Activated T-cell treated with anti-CD3 and anti-CD28 coated beads for 1 hour (primary cell): ENCODE measurements at regions not wholly inside any gene's neighbourhood (a gene's known extent, or its start where the extent isn't known, plus 50 kb on each side); places are given as distances from the start of the nearest gene placed in this dataset.
"Not testable (repeated sequence)": the region's sequence is repeated elsewhere in the genome, so short reads cannot be mapped to it uniquely, and the experiment has no call there.

Experiments
- DNase-seq: peaks from one replicate; pipeline ENCODE4 v3.0.0-alpha.2; 2020; ENCODE audit warnings: low read depth

DNA sequence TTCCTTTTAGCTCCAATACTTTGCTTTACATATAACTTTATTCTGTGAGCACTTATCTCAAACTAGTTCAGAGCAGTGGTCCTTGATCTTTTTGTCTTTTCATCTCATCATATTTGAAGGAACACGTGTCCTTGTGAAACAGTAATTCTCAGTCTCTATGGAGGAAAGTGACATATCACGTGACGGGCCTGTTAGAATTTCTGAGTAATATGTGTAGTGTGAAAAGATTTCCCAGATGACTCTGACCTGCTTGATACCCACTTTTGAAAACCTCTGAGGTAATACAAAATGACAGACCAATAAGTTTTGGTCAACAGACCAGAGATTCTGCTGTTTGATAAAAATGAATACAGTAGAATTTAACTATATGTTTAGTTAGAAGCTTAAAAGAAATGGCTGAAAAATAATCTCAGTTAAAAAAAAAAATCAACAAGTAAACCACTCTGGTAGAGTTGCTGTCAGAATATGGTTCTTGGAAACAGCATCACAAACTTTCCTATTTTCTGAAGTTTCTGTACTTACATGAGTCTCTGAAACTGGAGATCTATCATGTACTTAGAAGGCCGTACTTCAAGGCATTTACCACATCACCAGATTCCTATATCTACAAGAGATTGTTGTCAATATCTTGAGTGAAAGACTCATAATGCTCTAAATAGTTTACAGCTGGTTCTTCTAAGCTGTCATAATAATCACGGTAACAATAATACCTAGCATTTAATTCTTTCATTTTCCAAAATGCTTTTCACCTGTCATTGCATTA is 590.2 kb upstream of the TBL1XR1 start:
- DNase-seq = no peak

DNA sequence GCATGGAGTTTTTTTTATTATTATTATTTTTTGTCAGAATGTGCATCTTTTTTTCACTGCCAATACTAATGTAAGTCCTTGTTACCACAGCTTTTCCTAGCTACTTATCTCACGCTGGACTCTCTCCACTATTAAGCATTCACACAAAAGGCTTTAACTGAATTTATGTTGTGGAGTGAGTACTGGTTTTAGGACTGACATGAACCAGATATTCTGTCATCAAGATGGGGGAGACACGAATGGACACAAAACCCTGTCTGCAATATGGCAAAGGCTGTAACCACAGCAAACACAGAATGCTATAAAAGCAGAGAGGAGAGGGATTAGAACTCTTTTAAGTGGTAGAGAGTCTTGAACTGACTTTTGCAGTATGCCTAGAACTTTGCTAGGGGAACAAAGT is 592.2 kb upstream of the TBL1XR1 start:
- no peak for DNase-seq

DNA sequence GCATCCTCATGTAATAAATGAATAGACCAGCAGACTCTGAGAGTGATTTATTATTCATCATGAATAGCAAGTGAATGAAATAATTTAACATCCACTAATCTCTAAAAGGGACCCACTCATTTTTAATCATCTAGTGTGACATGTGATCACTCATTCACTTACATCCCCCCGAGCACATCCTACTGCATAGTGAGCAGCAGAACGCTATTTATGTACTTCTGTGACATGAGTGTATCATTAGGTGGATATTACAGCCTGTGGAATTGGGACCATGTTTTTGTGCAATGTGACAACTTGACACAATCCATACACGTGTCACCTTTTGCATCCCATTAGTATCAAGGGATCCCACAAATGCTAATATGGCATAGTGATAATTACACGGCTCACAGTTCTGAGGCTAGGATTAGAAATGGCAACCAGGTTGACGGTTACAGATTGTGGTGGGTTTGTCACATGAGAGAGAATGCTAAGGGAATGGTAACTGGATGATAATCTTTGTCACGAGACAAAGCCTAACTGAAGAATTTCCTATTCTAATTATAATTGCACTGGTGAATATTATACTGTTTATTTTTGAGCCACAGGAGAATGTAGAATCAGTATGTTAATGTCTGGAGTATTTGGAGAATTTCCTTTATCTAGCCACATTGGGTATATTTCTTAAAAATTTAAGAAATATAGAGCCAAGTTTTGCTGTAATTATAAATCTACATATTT is 595.2 kb upstream of the TBL1XR1 start:
- DNase-seq = no peak

DNA sequence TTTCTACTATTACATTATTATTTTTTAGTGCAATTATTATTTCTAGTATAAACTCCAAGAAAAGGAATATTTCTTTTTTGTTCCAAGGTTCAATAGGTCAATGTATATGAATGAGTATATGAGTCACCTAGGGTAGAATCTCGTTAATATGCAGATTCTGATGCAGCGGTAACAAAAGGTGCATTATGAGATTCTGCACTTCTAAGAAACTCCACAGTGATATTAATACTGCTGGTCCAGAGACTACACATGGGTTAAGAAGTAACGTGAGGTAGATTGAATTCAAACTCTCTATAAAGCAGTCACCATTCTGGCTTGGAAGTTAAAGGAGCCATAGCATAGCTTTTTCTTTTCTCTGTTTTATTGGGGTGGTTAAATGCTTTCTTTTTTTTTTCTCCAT is 596.2 kb upstream of the TBL1XR1 start:
- DNase-seq = no peak

DNA sequence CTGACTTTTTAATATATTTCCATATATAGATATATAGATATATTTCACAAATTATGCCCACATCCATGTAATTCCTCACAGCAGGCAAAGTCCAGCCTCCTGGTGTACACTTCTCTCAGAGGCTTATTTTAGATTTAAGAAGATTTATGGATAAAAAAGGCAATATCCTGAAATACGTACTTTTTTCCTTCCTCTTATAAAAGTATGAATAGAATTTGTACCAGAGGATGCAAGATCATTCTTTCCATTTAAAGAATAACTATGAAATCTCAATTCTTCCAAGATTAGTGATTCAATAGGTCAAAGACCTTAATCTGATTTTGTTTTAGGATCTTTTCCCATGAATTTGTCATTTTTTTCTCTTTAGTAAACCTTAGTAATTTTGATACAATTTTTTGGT is 597.9 kb upstream of the TBL1XR1 start:
- no peak for DNase-seq

DNA sequence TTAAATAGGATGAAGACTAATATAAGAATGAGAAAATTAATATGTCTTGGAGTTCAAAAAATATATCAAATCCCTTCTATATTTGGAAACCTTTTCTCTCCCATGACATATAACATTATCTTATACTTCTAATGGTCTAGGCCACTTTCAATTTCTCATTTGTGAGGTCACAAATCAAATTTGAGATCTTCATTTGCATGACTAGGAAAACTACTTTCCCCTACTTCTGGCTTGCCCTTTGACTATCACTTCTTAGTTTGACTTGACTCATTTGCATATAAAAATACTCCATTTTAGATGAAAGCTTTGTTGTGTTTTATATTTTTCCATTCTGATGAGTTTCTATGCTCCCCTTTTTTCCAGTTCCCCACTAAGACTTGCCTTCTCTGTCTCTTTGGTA is 598.6 kb upstream of the TBL1XR1 start:
- DNase-seq = no peak

DNA sequence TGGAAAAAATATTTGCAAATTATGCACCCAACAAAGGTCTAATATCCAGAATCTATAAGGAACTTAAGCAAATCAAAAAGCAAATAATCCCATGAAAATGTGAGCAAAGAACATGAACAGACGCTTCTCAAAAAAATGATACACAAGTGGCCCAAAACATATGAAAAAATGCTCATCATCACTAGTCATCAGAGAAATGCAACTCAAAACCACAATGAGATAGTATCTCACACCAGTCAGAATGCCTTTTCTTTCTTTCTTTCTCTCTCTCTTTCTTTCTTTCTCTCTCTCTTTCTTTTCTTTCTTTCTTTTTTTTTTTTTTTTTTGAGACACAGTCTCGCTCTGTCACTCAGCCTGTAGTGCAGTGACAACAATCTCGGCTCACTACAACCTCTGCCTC is 602.9 kb upstream of the TBL1XR1 start:
- not testable (repeated sequence) for DNase-seq

DNA sequence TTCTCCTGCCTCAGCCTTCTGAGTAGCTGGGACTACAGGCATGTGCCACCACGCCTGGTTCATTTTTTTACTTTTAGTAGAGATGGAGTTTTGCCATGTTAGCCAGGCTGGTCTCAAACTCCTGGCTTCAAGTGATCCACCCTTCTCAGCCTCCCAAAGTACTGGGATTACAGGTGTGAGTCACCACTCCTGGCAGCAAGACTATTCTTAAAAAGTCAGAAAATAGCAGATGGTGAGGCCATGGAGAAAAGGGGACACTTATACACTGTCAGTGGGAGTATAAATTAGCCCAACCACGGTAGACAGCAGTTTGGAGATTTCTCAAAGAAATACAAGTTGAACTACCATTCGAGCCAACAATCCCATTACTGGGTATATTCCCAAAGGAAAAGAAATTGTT is 603.3 kb upstream of the TBL1XR1 start:
- DNase-seq = no peak

DNA sequence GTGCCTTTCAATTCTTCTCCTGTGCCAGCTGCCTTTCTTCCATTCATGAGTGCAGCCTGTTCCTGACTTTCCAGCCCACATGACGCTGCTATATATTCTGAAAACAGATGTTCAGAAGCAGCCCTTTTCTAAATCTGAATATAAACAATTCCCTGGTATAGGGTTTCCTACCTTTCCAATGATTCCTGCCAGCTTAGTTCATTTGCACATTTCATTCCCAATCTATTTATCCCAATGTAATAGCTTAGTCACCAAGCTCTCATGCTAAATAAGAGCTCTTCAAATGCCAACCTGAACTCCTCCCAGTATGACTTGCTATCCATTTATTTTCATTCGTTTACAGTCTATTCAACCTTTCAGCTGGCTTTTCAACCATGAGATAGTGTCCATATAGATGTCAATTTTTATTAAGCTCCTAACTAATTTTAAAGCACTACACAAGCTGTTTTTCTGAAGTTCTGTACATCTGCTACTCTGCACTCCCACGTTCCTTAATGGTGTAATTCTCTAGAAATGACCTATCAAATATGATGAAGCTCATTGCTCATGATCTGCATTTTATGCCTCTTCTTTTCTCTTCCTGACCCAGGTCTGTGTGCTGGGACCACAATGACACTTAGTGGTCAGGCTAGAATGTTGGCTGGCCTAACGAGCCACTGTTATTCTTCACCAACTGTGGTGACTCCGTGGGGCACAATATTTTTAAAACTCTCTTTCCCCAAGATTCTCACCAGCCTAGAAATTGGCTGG is 605.0 kb upstream of the TBL1XR1 start:
- DNase-seq = no peak

DNA sequence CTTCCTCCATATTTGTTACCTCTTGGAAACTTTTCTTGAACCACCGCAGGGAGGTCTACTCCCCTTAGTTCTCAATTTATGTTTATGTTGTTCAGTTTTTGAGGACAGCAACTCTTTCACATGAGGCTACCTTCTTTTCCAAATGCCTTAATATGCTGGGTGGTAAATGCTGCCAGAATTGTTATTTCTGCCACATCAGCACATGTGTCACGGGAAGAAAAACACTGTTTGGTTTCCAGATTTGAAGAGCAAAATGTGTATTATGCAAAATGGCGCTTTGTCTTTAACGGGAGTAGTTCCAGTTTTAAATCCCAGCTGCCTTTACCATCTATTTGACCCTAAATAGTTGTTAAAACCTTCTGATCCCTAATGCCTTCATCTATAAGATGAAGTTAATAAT is 606.2 kb upstream of the TBL1XR1 start:
- no peak for DNase-seq

DNA sequence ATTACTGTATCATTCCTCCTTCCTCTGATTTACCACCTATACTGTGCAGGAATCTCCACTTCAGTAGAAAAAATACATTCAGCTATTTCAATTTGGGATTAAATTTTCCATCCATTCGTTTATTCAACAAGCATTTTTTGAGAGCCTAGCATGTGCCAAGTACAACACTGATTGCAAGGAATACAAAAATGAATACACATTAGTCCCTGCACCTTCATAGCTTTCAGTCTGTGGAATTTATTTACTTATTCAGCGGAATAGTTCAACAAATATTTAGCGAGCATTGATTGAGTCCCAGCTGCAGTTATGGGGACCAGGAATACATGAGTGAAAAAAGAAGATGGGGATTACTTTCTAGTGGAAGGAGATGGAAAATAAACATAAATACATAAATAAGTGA is 606.8 kb upstream of the TBL1XR1 start:
- no peak for DNase-seq

DNA sequence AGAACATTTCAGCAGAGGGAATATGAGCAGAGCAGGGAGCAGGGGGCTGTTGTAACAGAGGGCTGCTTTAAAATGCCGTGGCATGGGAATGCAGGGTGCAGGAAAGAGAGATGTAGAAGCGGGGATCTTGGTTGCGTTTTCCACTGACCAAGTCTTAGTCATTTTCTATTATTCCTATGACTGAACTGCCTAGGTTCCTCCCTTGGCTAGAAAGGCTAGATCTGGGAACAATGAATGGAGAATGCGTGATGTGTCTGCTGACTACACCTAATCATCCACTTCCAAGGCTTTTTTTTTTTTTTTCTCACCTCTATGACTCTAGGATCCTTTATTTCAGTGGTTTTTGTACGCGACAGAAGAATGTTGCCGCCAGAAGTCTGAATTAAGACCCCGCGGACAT is 607.4 kb upstream of the TBL1XR1 start:
- DNase-seq = no peak

DNA sequence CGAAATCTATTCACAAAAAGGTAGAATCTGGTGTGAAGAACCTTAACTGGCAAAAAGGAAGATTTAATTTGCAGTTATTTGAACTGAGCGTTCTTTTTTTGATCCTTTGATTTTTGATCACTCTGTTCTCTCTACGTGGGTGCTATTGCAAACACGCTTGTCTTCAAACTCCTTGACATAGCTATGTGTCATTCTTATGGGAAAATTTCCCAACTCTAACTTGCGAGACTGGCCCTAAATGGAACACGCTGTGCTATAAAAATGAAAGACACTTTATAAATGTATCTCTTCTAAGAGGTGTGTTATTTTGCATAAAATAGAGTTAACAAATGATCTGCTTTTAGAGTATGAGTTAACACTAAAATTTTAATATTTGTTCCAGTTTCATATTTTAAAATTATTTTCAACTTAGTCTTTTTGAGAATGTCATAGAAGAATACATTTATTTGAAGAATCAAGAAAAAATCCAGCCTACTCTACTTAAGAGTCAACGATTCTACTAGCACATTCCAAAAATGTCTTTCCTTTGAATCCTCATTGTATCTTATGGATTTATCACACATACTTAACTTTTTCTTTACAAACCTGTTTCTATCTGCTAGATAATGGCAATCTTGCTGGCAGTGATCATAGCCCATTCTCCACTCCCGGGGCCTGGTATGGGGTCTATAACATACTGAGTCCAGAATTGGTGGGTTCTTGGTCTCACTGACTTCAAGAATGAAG is 610.0 kb upstream of the TBL1XR1 start:
- no peak for DNase-seq

DNA sequence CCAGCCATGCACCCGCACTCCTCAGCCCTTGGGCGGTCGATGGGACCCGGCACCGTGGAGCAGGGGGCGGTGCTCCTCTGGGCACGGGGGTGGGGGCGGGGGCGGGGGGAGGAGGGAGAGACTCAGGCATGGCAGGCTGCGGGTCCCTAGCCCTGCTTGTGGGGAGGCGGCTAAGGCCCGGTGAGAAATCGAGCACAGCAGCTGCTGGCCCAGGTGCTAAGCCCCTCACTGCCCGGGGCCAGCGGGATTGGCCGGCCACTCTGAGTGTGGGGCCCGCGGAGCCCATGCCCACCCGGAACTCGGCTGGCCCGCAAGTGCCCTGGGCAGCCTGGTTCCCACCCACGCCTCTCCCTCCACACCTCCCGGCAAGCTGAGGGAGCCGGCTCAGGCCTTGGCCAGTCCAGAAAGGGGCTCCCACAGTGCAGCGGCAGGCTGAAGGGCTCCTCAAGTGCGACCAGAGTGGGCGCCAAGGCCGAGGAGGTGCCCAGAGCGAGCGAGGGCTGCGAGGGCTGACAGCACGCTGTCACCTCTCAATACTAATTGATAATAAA is 611.7 kb upstream of the TBL1XR1 start:
- not testable (repeated sequence) for DNase-seq

DNA sequence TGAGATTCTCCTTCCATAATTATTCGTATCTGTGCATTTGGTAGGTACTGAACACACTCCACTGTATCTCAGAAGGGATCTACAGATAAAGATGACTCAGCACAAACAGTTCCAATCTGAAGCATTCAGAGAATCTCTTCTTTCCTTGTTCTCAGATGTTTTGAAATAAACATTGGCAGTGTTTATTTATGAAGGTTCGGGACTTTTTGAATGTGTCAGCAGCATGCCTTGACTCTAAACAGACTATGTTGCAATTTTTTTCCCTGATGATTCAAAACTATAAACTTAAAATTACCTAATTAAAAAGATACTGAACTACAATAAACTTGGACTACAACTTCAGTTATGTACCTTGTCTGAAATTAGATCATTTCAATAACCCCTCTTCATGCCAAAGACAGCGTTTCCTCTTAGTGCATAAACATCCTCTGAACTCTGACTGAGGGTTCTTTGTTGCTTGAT is 612.9 kb upstream of the TBL1XR1 start:
- no peak for DNase-seq

DNA sequence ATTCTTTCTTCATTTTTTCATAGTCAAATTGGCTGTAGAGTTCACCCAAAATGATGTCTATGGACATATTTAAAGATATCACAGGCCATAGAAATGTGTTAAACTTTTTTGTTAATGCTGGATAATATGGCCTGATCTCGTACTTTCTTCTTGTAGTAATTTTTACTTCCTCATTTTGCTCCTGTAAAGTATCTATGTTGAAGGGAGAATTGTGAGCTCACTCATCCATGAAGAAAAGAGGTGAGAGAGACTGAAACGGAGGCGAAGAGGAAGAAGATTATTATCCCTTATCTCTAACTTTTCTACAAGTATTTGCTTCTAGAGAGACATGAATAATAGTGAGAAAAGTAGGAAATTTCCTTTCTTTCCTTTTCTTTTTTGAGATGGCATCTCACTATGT is 613.8 kb upstream of the TBL1XR1 start:
- DNase-seq = no peak

DNA sequence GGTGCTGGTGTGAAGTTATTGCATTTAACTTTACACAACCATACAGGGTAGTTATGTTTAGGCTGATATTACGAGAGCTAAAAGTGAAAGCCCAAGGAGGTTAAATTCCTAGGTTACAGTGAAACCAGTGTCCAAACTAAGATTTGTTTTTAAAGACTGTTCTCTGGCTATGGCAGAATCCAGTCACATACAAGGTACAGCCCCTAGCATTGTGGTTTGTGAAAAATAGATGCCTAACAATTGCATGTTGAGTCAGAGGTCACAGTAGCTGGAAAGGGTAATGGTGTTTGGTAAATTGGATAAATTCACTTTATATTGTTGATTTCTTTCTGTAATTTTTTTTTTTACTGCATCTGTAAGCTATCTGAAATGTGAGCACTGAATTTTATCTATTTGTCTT is 614.6 kb upstream of the TBL1XR1 start:
- DNase-seq = no peak

DNA sequence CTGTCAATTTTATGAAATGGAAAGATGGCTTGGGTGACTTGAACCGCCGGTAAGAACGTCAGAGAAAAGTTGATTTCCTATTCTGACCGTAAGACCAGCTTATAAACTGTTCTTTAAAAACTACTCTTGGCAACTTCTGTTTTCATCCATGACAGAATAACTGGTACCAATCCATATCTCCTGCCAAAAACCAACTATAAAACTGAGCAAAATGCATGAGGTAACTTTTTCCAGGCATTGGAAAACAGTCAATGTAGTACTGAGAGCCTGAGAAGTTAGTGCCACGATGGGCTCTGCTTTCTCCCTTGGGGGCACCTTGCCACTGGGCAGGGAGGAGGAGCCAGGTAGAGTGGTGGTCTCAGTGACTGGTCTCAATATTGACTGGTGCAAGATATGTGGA is 615.2 kb upstream of the TBL1XR1 start:
- DNase-seq = no peak

DNA sequence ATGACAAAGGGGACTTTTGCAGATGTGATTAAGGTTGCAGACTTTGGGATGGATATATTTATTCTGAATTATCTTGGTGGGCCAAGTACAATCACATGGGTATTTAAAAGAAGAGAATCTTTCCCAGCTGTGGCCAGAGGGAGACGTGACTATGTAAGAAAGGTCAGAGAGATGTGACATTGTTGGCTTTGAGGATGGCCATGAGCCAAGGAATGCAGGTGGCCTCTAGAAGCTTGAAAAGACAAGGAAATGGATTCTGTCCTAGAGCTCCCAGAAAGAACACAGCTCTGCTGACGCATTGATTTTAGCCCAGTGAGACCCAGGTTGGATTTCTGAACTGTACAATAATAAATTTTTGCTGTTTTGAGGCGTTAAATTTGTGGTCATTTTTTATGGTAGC is 616.0 kb upstream of the TBL1XR1 start:
- no peak for DNase-seq

DNA sequence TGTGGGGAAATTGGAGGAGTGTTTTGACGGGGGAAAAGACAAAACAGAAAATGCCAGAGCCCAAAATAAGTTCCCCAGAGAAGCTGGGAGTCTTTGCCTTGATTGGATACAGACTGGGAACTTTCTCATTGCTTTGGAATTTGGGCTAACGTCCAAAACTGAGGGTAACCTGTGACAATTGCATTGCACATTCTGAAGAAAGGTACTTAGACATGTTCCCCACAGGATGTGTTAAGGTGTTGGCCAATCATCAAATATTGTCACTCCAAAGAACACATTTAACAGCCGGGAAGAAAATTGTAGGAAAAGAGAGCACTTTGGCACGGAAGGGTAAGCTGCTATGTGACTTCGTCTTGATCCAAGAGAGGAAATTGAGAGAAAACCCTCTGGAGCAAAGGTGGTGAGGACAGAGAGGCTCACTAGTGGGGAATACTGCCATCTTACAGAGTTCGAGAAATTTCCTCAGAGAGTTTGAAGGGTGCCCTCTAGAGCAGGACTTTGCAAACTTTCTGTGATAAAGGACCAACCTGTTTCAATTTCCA is 619.5 kb upstream of the TBL1XR1 start:
- DNase-seq = no peak

DNA sequence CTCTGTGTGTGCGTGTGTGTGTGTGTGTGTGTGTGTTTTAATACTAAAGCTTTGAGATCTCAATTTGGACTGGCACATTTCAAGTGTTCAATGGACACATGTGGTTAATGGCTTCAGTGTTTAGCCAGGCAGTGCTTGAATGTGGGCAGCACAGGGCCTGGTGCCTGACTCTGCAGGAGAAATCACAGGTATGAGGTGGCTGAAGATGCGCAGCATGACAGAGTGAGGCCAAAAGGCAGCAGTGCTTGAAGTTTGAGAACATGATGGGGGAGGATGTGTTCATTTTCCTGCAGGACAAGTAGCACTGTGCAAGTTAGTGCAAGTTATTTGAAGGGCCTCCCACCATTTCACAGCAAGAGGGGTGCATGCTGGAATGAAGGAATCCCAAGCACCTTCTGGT is 620.5 kb upstream of the TBL1XR1 start:
- no peak for DNase-seq
